Activated CD4-positive, alpha-beta memory T cell treated with anti-CD3 and anti-CD28 coated beads, Interleukin-2, amount 10 ng/mL, durations not matched to agents 7 days and 5 days (primary cell): ENCODE measurements at regions not wholly inside any gene's neighbourhood (a gene's known extent, or its start where the extent isn't known, plus 50 kb on each side); places are given as distances from the start of the nearest gene placed in this dataset.

Experiments used
- CTCF ChIA-PET: fragments of 350-600 bp; sonication (Branson Sonifier 250); formaldehyde crosslinking; loops from one replicate; lab custom pipeline; 2021; ENCODE audit warnings: antibody characterized with exemption, inconsistent platforms; lab: Charles Lee
- POLR2A ChIA-PET: fragments of 350-600 bp; sonication (Branson Sonifier 250); formaldehyde crosslinking; loops from one replicate; lab custom pipeline; 2021; ENCODE audit warnings: antibody characterized with exemption; lab: Charles Lee
- DNase-seq: peaks from one replicate; pipeline ENCODE4 v3.0.0-alpha.2; 2020
- H3K27ac Mint-ChIP-seq: one replicate; pipeline ENCODE4 v1.8.0; 2021; ENCODE audit warnings: mild to moderate bottlenecking, mixed read lengths
- H3K27me3 Mint-ChIP-seq: one replicate; pipeline ENCODE4 v1.8.0; 2021; ENCODE audit warnings: mixed read lengths
- H3K36me3 Mint-ChIP-seq: one replicate; pipeline ENCODE4 v1.8.0; 2021; ENCODE audit warnings: low read depth, mixed read lengths
- H3K4me1 Mint-ChIP-seq: one replicate; pipeline ENCODE4 v1.8.0; 2021; ENCODE audit warnings: mixed read lengths
- H3K4me3 Mint-ChIP-seq: one replicate; pipeline ENCODE4 v1.8.0; 2021; ENCODE audit warnings: mild to moderate bottlenecking, mixed read lengths
- H3K9me3 Mint-ChIP-seq: one replicate; pipeline ENCODE4 v1.8.0; 2021; ENCODE audit warnings: mixed read lengths

DNA sequence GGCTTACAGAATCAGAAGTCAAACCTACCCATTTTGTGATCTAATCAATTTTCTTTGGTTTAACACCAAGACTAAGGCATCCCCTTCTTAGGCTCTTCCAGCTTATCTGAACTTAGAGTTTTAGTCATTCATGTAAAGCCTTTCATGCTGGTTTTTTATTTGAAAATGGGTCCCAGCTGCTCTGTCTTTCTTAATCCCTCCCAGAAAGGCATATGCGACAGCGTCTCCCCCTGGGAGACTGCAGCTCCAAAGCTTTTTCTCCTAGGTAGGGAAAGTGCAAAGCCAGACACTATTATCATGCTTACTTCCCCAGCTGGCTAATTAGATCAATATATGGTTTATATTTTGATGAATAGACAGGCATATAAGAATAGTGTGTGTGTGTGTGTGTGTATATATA is 96.6 kb upstream of the E2F7 start:
- Mint-ChIP-seq H3K4me1 (no peaks in the 10 kb centered on the region), H3K9me3 (no peaks in the 10 kb centered on the region), H3K36me3 (no peaks in the 10 kb centered on the region), H3K4me3 (no peak overlapping the region), H3K27ac (no peak overlapping the region), H3K27me3 (no peaks in the 10 kb centered on the region)
- POLR2A ChIA-PET: no interaction called here
- DNase-seq: no peak
- CTCF ChIA-PET: no interaction called here

GRCh38 chr12:77160931-77161330 is 95.6 kb upstream of the E2F7 start:
- ChIA-PET POLR2A (no interaction called here), CTCF (no interaction called here)
- Mint-ChIP-seq H3K4me1 (no peaks in the 10 kb centered on the region), H3K27ac (no peak overlapping the region), H3K27me3 (no peaks in the 10 kb centered on the region), H3K4me3 (no peak overlapping the region), H3K9me3 (no peaks in the 10 kb centered on the region), H3K36me3 (no peaks in the 10 kb centered on the region)
- no peak for DNase-seq

DNA sequence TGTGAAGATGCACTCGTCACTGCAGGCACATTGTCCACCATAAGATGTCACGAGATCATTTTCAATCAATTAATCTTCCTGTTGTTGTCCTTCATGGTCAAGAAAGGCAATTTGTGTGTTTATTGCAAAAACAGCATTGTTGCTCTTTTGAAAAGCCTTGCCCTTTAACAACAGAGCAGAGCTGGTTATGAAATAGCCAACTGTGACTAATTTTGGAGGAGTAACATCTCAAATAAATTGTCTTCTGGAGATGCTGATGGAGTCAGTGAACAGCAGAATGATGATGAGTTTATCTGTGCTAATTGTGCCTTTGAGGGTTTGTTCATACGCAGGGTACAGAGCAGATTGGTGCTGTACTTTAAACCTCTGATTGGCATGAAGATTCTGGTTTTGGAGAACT is 88.3 kb upstream of the E2F7 start:
- Mint-ChIP-seq H3K27me3 (no peaks in the 10 kb centered on the region), H3K27ac (no peak overlapping the region), H3K9me3 (no peaks in the 10 kb centered on the region), H3K4me3 (no peak overlapping the region), H3K36me3 (no peaks in the 10 kb centered on the region), H3K4me1 (no peaks in the 10 kb centered on the region)
- POLR2A ChIA-PET: no interaction called here
- no peak for DNase-seq
- CTCF ChIA-PET: no interaction called here

DNA sequence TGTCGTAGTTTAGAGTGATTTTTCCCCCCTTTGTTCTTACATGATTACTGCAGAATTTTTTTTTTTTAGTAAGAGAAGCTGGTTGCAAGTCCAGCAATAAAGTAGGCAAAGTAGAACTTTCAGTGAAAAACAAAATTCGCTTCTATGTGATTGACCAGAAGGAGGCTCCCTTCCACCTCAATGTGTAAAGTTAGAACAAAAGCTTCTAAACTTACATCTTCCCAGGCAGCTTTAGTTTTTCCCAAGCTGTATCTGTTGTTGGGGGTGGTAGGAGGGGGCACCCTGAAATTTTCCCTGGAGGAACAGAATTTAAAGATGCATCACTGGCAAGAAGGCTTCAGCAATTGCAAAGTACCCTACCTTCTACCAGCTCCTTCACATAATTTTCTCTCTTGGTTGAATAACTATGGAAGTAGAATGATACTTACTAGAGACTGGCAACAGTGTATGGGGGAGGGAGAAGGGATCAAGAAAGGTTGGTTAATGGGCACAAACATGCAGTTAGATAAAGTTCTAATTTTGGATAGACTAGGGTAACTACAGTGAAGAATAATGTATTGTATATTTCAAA is 87.3 kb upstream of the E2F7 start:
- H3K9me3 Mint-ChIP-seq: no peaks in the 10 kb centered on the region
- ChIA-PET CTCF (no interaction called here), POLR2A (no interaction called here)
- H3K4me3 Mint-ChIP-seq: no peak overlapping the region
- no peaks in the 10 kb centered on the region for H3K27me3 Mint-ChIP-seq
- no peak overlapping the region for H3K27ac Mint-ChIP-seq
- no peaks in the 10 kb centered on the region for H3K4me1 Mint-ChIP-seq
- no peak for DNase-seq
- no peaks in the 10 kb centered on the region for H3K36me3 Mint-ChIP-seq

- Mint-ChIP-seq H3K4me1 (no peaks in the 10 kb centered on the region), H3K9me3 (no peaks in the 10 kb centered on the region), H3K27me3 (no peaks in the 10 kb centered on the region), H3K4me3 (no peak overlapping the region), H3K36me3 (no peaks in the 10 kb centered on the region), H3K27ac (no peak overlapping the region)
- no peak for DNase-seq
- ChIA-PET POLR2A (no interaction called here), CTCF (no interaction called here)
Measured at GRCh38 chr12:77151030-77151429, 85.7 kb upstream of the E2F7 start.

DNA sequence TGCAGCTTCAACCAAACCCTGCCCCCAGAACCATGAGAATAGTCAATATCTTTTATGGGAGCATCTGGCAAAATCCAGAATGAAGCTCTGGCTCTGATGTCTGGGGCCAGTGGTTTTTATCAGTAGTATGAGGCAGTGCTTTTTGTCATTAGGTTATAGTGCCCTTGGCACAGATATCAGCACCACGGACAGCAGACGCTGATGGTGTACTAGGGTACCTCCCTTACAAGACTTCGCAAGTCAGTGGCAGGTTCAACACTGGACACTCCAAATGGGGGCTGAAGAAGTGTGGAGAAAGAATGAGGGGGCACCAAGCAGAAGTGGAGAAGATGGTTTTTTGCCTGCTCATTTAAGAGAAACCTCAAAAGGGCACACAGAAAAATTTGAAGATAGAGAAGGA is 68.2 kb upstream of the E2F7 start:
- Mint-ChIP-seq H3K36me3 (no peaks in the 10 kb centered on the region), H3K4me1 (no peaks in the 10 kb centered on the region), H3K4me3 (no peak overlapping the region), H3K9me3 (no peaks in the 10 kb centered on the region), H3K27me3 (no peaks in the 10 kb centered on the region), H3K27ac (no peak overlapping the region)
- POLR2A ChIA-PET: no interaction called here
- CTCF ChIA-PET: no interaction called here
- DNase-seq: peak; percentile 21

- CTCF ChIA-PET: no interaction called here
- no peaks in the 10 kb centered on the region for H3K9me3 Mint-ChIP-seq
- POLR2A ChIA-PET: no interaction called here
Measured at GRCh38 chr12:77131977-77132490, 66.7 kb upstream of the E2F7 start.

DNA sequence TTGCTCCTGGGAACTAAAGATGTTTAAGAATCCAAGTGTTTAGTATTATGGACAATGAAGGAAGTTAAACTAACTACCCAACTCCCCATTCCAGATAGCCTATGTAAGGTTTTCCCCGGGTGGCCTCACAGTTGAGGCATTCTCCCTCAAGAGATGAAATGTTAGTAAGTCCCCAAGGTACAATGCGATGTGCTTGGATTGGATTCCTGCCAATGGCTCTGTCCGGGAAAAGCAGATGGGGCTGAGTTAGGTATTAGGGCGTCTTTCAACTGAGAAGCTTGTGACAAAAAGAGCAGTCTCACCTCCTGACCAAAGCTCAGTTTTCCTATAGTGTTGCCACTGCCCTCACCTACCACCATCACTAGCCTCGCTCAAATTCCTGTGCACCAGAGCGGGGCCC is 64.8 kb upstream of the E2F7 start:
- ChIA-PET CTCF (no interaction called here), POLR2A (no interaction called here)
- Mint-ChIP-seq H3K9me3 (no peaks in the 10 kb centered on the region), H3K4me3 (no peak overlapping the region), H3K36me3 (no peaks in the 10 kb centered on the region), H3K27me3 (no peaks in the 10 kb centered on the region), H3K4me1 (no peaks in the 10 kb centered on the region), H3K27ac (no peak overlapping the region)
- DNase-seq: no peak

More at GRCh38 chr12:77131977-77132490, 66.7 kb upstream of the E2F7 start:
- no peak overlapping the region for H3K4me3 Mint-ChIP-seq
- no peak for DNase-seq
- no peaks in the 10 kb centered on the region for H3K27me3 Mint-ChIP-seq
- no peaks in the 10 kb centered on the region for H3K36me3 Mint-ChIP-seq
- H3K27ac Mint-ChIP-seq: no peak overlapping the region
- no peaks in the 10 kb centered on the region for H3K4me1 Mint-ChIP-seq

GRCh38 chr12:77124767-77125166 is 59.4 kb upstream of the E2F7 start:
- Mint-ChIP-seq H3K27me3 (no peaks in the 10 kb centered on the region), H3K36me3 (no peaks in the 10 kb centered on the region), H3K4me3 (no peak overlapping the region), H3K27ac (no peak overlapping the region), H3K9me3 (no peaks in the 10 kb centered on the region), H3K4me1 (no peaks in the 10 kb centered on the region)
- no peak for DNase-seq
- ChIA-PET POLR2A (no interaction called here), CTCF (no interaction called here)

DNA sequence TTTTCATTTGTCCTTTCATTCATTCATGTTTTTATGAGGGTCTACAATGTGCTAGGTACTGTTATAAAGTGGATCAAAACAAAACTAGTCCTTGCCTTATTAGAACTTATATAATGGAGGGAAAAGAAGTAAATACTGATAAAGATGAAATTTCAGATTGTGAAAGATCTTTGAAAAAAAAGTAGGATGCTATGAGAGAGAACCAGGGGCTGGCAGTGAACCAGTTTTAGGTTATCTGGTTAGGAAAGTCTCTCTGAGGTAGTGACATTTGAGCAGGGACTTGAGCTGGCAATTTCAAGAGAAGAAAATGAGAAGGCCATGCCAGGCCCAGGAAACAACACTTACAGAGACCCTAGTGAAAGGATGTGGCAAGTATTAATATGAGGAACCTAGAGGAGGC is 57.3 kb upstream of the E2F7 start:
- CTCF ChIA-PET: no interaction called here
- no peaks in the 10 kb centered on the region for H3K9me3 Mint-ChIP-seq
- POLR2A ChIA-PET: no interaction called here
- no peak for DNase-seq
- no peaks in the 10 kb centered on the region for H3K36me3 Mint-ChIP-seq
- no peaks in the 10 kb centered on the region for H3K27me3 Mint-ChIP-seq
- no peak overlapping the region for H3K27ac Mint-ChIP-seq
- no peak overlapping the region for H3K4me3 Mint-ChIP-seq
- H3K4me1 Mint-ChIP-seq: no peaks in the 10 kb centered on the region

GRCh38 chr12:77122236-77122635 is 56.9 kb upstream of the E2F7 start:
- Mint-ChIP-seq H3K27ac (no peak overlapping the region), H3K9me3 (no peaks in the 10 kb centered on the region), H3K4me3 (no peak overlapping the region), H3K4me1 (no peaks in the 10 kb centered on the region), H3K27me3 (no peaks in the 10 kb centered on the region), H3K36me3 (no peaks in the 10 kb centered on the region)
- no peak for DNase-seq
- CTCF ChIA-PET: no interaction called here
- POLR2A ChIA-PET: no interaction called here

DNA sequence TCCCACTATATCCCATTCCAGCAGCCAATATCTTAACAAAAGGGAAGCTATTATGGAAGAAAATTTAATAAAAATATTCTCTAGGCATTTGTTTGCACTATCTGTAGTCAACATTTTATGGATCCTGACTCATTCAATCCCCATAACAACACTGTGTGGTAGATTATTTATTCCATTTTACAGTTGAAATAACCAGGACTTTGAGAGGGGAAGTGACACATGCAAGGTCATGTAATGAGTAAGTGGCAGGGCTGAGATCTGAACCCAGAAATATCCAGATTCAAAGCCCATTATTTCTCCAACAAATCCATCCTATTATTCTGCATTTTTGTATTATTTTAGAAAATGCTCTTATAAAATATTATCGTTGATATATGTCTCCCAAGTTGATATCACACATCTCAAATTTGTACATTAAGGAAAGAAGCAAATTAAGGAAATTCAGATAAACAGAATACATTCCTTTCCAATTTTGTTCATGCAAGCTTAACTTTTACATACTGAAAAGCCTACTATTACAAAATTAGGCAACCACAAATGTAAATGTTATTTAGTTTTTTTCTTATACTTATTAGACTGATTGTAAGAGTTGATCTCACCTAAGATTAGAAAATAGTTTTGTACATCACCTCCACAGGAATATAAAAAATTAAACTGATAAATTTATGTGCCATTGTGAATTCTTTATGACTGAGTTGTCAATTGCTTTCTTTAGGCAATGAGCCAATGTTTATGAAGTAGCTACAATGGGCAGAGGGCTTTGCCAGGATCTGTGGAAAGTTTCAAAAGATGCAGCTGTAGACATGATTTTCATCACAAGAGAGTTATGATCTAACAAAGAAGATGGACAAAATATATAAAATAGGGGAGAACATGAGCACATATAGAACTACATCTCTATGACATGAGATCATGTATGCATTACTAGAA is 55.1 kb upstream of the E2F7 start:
- no peaks in the 10 kb centered on the region for H3K4me1 Mint-ChIP-seq
- CTCF ChIA-PET: no interaction called here
- no peaks in the 10 kb centered on the region for H3K27me3 Mint-ChIP-seq
- H3K27ac Mint-ChIP-seq: no peak overlapping the region
- no peaks in the 10 kb centered on the region for H3K36me3 Mint-ChIP-seq
- no peak for DNase-seq
- POLR2A ChIA-PET: no interaction called here
- H3K9me3 Mint-ChIP-seq: no peaks in the 10 kb centered on the region
- H3K4me3 Mint-ChIP-seq: no peak overlapping the region

DNA sequence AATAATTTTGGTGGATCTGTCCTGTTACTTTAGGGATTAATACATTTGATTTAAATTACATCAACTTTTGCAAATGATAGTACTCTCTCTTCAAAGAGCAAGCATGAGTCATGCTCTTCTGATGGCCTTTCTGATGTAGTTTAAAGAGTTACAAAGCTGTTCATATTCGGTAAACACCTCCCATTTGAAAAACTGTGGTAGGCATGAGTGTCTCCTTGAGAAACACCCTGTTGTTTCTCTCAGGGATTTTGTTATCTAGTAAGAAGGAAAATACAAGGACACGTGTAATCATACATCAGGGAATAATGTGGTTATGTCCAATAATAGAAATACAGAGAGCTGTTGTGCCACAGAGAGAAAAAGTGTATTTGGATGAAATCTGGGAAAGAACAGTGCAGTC is 53.3 kb upstream of the E2F7 start:
- Mint-ChIP-seq H3K4me1 (no peaks in the 10 kb centered on the region), H3K27me3 (no peaks in the 10 kb centered on the region), H3K4me3 (no peak overlapping the region), H3K36me3 (no peaks in the 10 kb centered on the region), H3K27ac (no peak overlapping the region), H3K9me3 (no peaks in the 10 kb centered on the region)
- ChIA-PET CTCF (no interaction called here), POLR2A (no interaction called here)
- DNase-seq: no peak

DNA sequence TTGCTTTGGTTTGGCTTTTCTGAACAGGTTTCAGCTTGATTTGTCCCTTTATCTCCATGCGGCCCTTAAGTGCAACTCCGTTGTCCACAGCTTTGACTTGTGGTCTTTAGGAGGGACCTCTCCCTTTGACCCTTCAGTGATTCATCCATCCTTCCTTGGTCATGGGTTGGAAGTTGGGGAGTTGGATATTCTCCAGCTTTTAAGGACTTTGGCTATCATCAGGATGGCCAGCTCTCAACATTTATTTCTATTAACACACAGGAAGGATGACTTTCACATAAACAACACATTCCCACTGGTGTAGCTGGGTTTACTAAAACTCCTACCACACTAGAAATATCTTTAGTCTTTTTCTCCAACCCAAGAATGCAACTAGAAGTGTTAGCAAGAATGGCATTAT is 50.9 kb upstream of the E2F7 start:
- CTCF ChIA-PET: no interaction called here
- Mint-ChIP-seq H3K4me1 (no peaks in the 10 kb centered on the region), H3K9me3 (no peaks in the 10 kb centered on the region), H3K27ac (no peak overlapping the region), H3K27me3 (no peaks in the 10 kb centered on the region), H3K36me3 (no peaks in the 10 kb centered on the region), H3K4me3 (no peak overlapping the region)
- POLR2A ChIA-PET: no interaction called here
- no peak for DNase-seq
